Osteocyte (in vitro differentiated cells): ENCODE measurements at regions not wholly inside any gene's neighbourhood (a gene's known extent, or its start where the extent isn't known, plus 50 kb on each side); places are given as distances from the start of the nearest gene placed in this dataset.

Source experiments
- DNase-seq: peaks from one replicate; pipeline ENCODE4 v3.0.0; 2021; ENCODE audit warnings: mixed read lengths; ENCODE audit not compliant: unreplicated experiment; ENCODE audit errors: extremely low spot score
- H3K27ac Mint-ChIP-seq: one replicate; pipeline ENCODE4 v1.8.0; 2021; ENCODE audit warnings: mild to moderate bottlenecking, mixed read lengths; ENCODE audit not compliant: unreplicated experiment
- H3K27me3 Mint-ChIP-seq: one replicate; pipeline ENCODE4 v1.8.0; 2021; ENCODE audit warnings: mixed read lengths; ENCODE audit not compliant: unreplicated experiment
- H3K36me3 Mint-ChIP-seq: one replicate; pipeline ENCODE4 v1.8.0; 2021; ENCODE audit warnings: mixed read lengths; ENCODE audit not compliant: unreplicated experiment
- H3K4me1 Mint-ChIP-seq: one replicate; pipeline ENCODE4 v1.8.0; 2021; ENCODE audit warnings: mixed read lengths; ENCODE audit not compliant: unreplicated experiment
- H3K4me3 Mint-ChIP-seq: one replicate; pipeline ENCODE4 v1.8.0; 2021; ENCODE audit warnings: mild to moderate bottlenecking, moderate library complexity, mixed read lengths; ENCODE audit not compliant: unreplicated experiment
- H3K9me3 Mint-ChIP-seq: one replicate; pipeline ENCODE4 v1.8.0; 2021; ENCODE audit warnings: mixed read lengths; ENCODE audit not compliant: unreplicated experiment
- TF ChIP-seq, protein P1 (sequence below): fragments of 200-600 bp; sonication (generic); IDR thresholded peaks from 2 replicates; pipeline ENCODE4 v1.5.0; 2021; ENCODE audit warnings: antibody characterized with exemption, mild to moderate bottlenecking, moderate library complexity

DNA sequence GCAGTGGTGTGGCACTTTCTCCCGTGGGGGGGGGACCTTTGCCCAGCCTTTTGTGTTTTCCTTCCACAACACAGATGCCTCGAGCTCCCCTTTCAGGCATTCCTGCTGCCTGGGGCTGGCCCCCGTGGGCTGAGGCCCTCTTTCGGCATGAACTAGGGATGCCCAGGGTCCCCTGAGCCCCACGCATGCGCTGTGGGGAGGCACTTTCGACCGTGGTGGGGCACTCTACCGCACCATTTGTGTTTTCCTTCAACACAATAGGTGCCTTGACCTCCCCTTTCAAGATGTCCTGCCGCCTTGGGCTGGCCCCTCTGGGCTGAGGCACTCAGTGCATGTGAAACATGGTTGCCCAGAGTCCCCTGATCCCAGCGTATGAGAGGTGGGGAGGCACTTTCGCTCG is 363.7 kb downstream of the ALG10 start:
- H3K27ac Mint-ChIP-seq: no peak overlapping the region
- no peaks in the 10 kb centered on the region for H3K27me3 Mint-ChIP-seq
- no peak for DNase-seq
- TF ChIP-seq, protein P1, sequence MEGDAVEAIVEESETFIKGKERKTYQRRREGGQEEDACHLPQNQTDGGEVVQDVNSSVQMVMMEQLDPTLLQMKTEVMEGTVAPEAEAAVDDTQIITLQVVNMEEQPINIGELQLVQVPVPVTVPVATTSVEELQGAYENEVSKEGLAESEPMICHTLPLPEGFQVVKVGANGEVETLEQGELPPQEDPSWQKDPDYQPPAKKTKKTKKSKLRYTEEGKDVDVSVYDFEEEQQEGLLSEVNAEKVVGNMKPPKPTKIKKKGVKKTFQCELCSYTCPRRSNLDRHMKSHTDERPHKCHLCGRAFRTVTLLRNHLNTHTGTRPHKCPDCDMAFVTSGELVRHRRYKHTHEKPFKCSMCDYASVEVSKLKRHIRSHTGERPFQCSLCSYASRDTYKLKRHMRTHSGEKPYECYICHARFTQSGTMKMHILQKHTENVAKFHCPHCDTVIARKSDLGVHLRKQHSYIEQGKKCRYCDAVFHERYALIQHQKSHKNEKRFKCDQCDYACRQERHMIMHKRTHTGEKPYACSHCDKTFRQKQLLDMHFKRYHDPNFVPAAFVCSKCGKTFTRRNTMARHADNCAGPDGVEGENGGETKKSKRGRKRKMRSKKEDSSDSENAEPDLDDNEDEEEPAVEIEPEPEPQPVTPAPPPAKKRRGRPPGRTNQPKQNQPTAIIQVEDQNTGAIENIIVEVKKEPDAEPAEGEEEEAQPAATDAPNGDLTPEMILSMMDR: no peak
- no peaks in the 10 kb centered on the region for H3K4me1 Mint-ChIP-seq
- H3K36me3 Mint-ChIP-seq: no peaks in the 10 kb centered on the region
- no peak overlapping the region for H3K4me3 Mint-ChIP-seq
- H3K9me3 Mint-ChIP-seq: peaks cover 5% of the 10 kb centered on the region

DNA sequence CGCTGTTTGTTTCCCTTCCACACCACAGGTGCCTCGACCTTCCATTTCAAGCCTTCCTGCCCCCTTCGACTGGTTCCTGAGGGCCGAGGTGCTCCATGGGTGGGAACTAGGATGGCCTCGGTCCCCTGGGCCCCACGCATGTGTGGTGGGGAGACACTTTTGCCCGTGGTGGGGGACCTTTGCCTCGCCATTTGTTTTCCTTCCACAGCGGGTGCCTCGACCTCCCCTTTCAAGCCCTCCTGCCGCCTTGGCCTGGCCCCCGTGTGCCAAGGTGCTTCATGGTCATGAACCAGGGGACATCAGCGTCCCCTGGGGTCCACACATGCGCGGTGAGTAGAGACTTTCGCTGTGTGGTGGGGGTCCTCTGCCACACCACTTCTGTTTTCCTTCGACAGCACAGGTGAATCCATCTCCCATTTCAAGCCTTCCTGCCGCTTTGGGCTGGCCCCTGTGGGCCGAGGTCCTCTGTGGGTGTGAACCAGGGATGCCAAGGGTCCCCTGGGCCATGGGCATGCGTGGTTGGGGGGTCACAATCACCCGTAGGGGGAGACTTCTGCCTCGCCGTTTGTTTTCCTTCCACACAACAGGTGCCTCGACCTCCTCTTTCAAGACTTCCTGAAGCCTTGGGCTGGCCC is 364.4 kb downstream of the ALG10 start:
- no peak for DNase-seq
- Mint-ChIP-seq H3K4me1 (no peaks in the 10 kb centered on the region), H3K27me3 (no peaks in the 10 kb centered on the region), H3K27ac (no peak overlapping the region), H3K4me3 (no peak overlapping the region), H3K36me3 (no peaks in the 10 kb centered on the region), H3K9me3 (peaks cover 5% of the 10 kb centered on the region)
- TF ChIP-seq, protein P1: no peak

GRCh38 chr12:34387711-34388635 is 365.7 kb downstream of the ALG10 start:
- no peak overlapping the region for H3K4me3 Mint-ChIP-seq

DNA sequence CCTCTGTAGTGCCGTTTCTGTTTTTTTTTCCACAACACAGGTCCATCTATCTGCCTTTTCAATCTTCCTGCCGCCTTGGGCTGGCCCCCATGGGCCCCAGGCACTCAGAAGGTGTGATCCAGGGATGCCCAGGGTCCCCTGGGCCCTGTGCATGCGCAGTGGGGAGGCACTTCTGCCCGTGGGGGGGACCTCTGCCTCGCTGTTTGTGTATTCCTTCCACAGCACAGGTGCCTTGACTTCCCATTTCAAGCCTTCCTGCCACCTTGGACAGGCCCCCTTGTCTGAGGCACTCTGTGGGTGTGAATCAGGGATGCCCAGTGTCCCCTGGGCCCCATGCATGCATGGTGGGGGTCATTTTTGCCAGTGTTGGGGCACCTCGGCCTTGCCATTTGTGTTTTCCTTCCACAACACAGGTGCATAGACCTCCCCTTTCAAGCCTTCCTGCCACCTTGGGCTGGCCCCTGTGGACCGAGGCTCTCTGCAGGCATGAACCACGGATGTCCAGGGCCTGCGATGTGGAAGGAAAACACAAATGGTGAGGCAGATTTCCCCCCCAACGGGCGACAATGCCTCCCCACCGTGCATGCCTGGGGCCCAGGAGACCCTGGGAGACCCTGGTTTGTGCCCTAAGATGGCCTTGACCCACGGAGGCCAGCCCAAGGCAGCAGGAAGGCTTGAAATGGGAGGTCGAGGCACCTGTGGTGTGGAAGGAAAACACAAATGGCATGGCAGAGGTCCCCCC is 366.5 kb downstream of the ALG10 start:
- no peak overlapping the region for H3K4me3 Mint-ChIP-seq
- no peak overlapping the region for H3K27ac Mint-ChIP-seq
- no peaks in the 10 kb centered on the region for H3K4me1 Mint-ChIP-seq
- H3K27me3 Mint-ChIP-seq: no peaks in the 10 kb centered on the region
- peaks cover 5% of the 10 kb centered on the region for H3K9me3 Mint-ChIP-seq
- TF ChIP-seq, protein P1: no peak
- DNase-seq: no peak
- H3K36me3 Mint-ChIP-seq: no peaks in the 10 kb centered on the region

More at GRCh38 chr12:34387711-34388635, 365.7 kb downstream of the ALG10 start:
- DNase-seq: no peak
- Mint-ChIP-seq H3K27me3 (no peaks in the 10 kb centered on the region), H3K36me3 (no peaks in the 10 kb centered on the region), H3K27ac (no peak overlapping the region), H3K9me3 (peaks cover 5% of the 10 kb centered on the region), H3K4me1 (no peaks in the 10 kb centered on the region)
- TF ChIP-seq, protein P1: no peak
